GM23338 (cell line): ENCODE measurements at regions not wholly inside any gene's neighbourhood (a gene's known extent, or its start where the extent isn't known, plus 50 kb on each side); places are given as distances from the start of the nearest gene placed in this dataset.

Source experiments
- CREB1 ChIP-seq: fragments of 250-450 bp; sonication (Bioruptor Pico); IDR thresholded peaks from 2 replicates; pipeline ENCODE4 v1.5.0; 2020; ENCODE audit warnings: low read depth, mild to moderate bottlenecking, moderate library complexity
- CTCF ChIP-seq, 2 experiments: fragments of 200-600 bp in 1 of 2; sonication (generic) in 1 of 2; conservative IDR thresholded peaks; 2 replicates each; pipeline versions ENCODE4 v1.5.1 to v1.6.1; 2016 to 2017; ENCODE audit warnings: antibody characterized with exemption in 2 of 2, low read depth in 2 of 2, mild to moderate bottlenecking in 2 of 2, moderate library complexity in 1 of 2
- ETS1 ChIP-seq: IDR thresholded peaks from 2 replicates; pipeline ENCODE4 v1.6.1; 2016; ENCODE audit warnings: antibody characterized with exemption
- EZH2 ChIP-seq: fragments of 200-600 bp; sonication (generic); IDR thresholded peaks from one replicate; pipeline ENCODE4 v1.8.0; 2017; ENCODE audit warnings: antibody characterized with exemption, mild to moderate bottlenecking, low read depth; ENCODE audit not compliant: unreplicated experiment
- EZH2phosphoT487 ChIP-seq: fragments of 200-600 bp; sonication (generic); IDR thresholded peaks from one replicate; pipeline ENCODE4 v1.8.1; 2018; ENCODE audit warnings: antibody characterized with exemption; ENCODE audit not compliant: unreplicated experiment
- JUNB ChIP-seq: IDR thresholded peaks from one replicate; pipeline ENCODE4 v1.6.1; 2016; ENCODE audit warnings: antibody characterized with exemption; ENCODE audit not compliant: unreplicated experiment
- NANOG ChIP-seq: IDR thresholded peaks from 2 replicates; pipeline ENCODE4 v1.6.1; 2016; ENCODE audit warnings: antibody characterized with exemption, borderline replicate concordance
- POLR2AphosphoS5 ChIP-seq: IDR thresholded peaks from 2 replicates; pipeline ENCODE4 v1.6.1; 2016; ENCODE audit warnings: antibody characterized with exemption, low read depth
- REST ChIP-seq: IDR thresholded peaks from one replicate; pipeline ENCODE4 v1.6.1; 2018; ENCODE audit warnings: antibody characterized with exemption; ENCODE audit not compliant: unreplicated experiment
- STAT1 ChIP-seq: IDR thresholded peaks from one replicate; pipeline ENCODE4 v1.6.1; 2016; ENCODE audit warnings: antibody characterized with exemption; ENCODE audit not compliant: unreplicated experiment
- ZNF114 ChIP-seq: fragments of 250-450 bp; sonication (Bioruptor Pico); IDR thresholded peaks from 2 replicates; pipeline ENCODE4 v1.5.0; 2020; ENCODE audit warnings: mild to moderate bottlenecking, moderate library complexity
- ZNF331 ChIP-seq: fragments of 250-450 bp; sonication (Bioruptor Pico); IDR thresholded peaks from 2 replicates; pipeline ENCODE4 v1.5.0; 2020; ENCODE audit warnings: low read depth, mild to moderate bottlenecking, moderate library complexity

- TF ChIP-seq CTCF (conservative IDR thresholded peaks at IDR 0.05; ENCODE audit: low read depth in 2 of 2): no peak
- TF ChIP-seq EZH2phosphoT487: no peak
- no peak for TF ChIP-seq EZH2
- no peak for TF ChIP-seq REST
- TF ChIP-seq POLR2AphosphoS5: no peak
- TF ChIP-seq CREB1: no peak
- no peak for TF ChIP-seq STAT1
- TF ChIP-seq ZNF114 (CRISPR knock-in tag): no peak
- no peak for TF ChIP-seq ZNF331
- no peak for TF ChIP-seq ETS1
- no peak for TF ChIP-seq NANOG
- TF ChIP-seq JUNB: no peak
Measured at GRCh38 chr11:95699631-95700470, 89.7 kb downstream of the FAM76B start.
